ENCODE measurements at regions not wholly inside any gene's neighbourhood (a gene's known extent, or its start where the extent isn't known, plus 50 kb on each side); places are given as distances from the start of the nearest gene placed in this dataset.

GRCh38 chr10:8404721-8405120, 350.2 kb downstream of the GATA3 start:
- Histone ChIP-seq H3K79me2 (no peaks in the 10 kb centered on the region), H3K4me3 (no peak overlapping the region), H3K27ac (no peak overlapping the region), H4K20me1 (ENCODE audit: insufficient read depth, poor library complexity, severe bottlenecking) (no peaks in the 10 kb centered on the region), H3K4me2 (no peak overlapping the region), H3K9me3 (ENCODE audit: low read depth) (no peaks in the 10 kb centered on the region), H3K36me3 (replicated peaks; ENCODE audit: insufficient read depth, low read depth) (no peaks in the 10 kb centered on the region), H3K9me2 (replicated peaks; ENCODE audit: insufficient read depth) (no peaks in the 10 kb centered on the region), H3K27me3 (no peaks in the 10 kb centered on the region), H2AFZ (no peak overlapping the region), H3K4me1 (ENCODE audit: insufficient read depth) (no peaks in the 10 kb centered on the region)
- WGBS (ENCODE audit: low lambda C conversion rate, missing lambda C conversion rate), result 57% methylated on average over 1 of the region's 1 CpG
- TF ChIP-seq EZH2 (IDR thresholded peaks at IDR 0.05; ENCODE audit: borderline replicate concordance) (no peak), EZH2phosphoT487 (IDR thresholded peaks at IDR 0.05; ENCODE audit: low read depth, severe bottlenecking, unreplicated experiment) (no peak)
- TF ChIP-seq, protein P1, sequence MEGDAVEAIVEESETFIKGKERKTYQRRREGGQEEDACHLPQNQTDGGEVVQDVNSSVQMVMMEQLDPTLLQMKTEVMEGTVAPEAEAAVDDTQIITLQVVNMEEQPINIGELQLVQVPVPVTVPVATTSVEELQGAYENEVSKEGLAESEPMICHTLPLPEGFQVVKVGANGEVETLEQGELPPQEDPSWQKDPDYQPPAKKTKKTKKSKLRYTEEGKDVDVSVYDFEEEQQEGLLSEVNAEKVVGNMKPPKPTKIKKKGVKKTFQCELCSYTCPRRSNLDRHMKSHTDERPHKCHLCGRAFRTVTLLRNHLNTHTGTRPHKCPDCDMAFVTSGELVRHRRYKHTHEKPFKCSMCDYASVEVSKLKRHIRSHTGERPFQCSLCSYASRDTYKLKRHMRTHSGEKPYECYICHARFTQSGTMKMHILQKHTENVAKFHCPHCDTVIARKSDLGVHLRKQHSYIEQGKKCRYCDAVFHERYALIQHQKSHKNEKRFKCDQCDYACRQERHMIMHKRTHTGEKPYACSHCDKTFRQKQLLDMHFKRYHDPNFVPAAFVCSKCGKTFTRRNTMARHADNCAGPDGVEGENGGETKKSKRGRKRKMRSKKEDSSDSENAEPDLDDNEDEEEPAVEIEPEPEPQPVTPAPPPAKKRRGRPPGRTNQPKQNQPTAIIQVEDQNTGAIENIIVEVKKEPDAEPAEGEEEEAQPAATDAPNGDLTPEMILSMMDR (IDR thresholded peaks at IDR 0.05; ENCODE audit: poor library complexity), result no peak
- DNase-seq (ENCODE audit: low spot score), result no peak

GRCh38 chr10:8405596-8405995, 351.1 kb downstream of the GATA3 start:
- H3K4me1 ChIP-seq (ENCODE audit: insufficient read depth), result no peaks in the 10 kb centered on the region
- H3K79me2 ChIP-seq, result no peaks in the 10 kb centered on the region
- 84% methylated on average over 6 of the region's 6 CpGs for WGBS (ENCODE audit: low lambda C conversion rate, missing lambda C conversion rate)
- no peak overlapping the region for H3K4me3 ChIP-seq
- H3K27ac ChIP-seq, result no peak overlapping the region
- no peaks in the 10 kb centered on the region for H3K27me3 ChIP-seq
- no peak overlapping the region for H3K4me2 ChIP-seq
- DNase-seq (ENCODE audit: low spot score), result no peak
- TF ChIP-seq EZH2 (IDR thresholded peaks at IDR 0.05; ENCODE audit: borderline replicate concordance), result no peak
- H3K9me3 ChIP-seq (ENCODE audit: low read depth), result no peaks in the 10 kb centered on the region
- H4K20me1 ChIP-seq (ENCODE audit: insufficient read depth, poor library complexity, severe bottlenecking), result no peaks in the 10 kb centered on the region
- no peak overlapping the region for H2AFZ ChIP-seq
- no peaks in the 10 kb centered on the region for H3K36me3 ChIP-seq (replicated peaks; ENCODE audit: insufficient read depth, low read depth)
- no peaks in the 10 kb centered on the region for H3K9me2 ChIP-seq (replicated peaks; ENCODE audit: insufficient read depth)

DNA sequence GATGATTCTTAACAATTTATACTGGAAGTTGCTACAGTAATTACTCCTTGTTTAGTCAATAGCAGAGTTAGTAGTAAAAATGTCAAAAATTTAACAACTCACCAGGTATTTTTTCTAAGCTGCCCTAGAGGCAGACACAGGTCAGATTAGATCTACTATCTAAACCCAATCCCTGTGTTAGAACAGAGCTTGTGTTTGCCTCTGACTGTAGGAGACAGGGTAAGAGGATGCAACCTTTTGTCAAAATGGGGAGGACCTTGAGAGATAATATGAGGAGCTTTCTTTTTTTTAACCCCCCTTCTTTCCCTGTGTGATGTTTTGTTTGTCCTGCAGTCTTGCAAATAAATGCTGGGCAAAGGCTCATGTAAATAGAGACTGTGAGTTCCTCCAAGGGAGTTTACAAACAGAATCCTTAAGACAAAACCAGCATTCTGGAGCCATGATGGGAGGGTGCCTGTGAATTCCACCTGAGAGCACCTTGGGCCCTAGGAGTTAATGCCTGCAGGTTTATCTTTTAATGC, 353.1 kb downstream of the GATA3 start:
- no peak for DNase-seq (ENCODE audit: low spot score)
- TF ChIP-seq EZH2 (IDR thresholded peaks at IDR 0.05; ENCODE audit: borderline replicate concordance), result no peak
- TF ChIP-seq, protein P1 (IDR thresholded peaks at IDR 0.05; ENCODE audit: poor library complexity), result no peak
- TF ChIP-seq EZH2phosphoT487 (IDR thresholded peaks at IDR 0.05; ENCODE audit: low read depth, severe bottlenecking, unreplicated experiment), result no peak
- Histone ChIP-seq H3K27me3 (no peaks in the 10 kb centered on the region), H3K9me2 (replicated peaks; ENCODE audit: insufficient read depth) (no peaks in the 10 kb centered on the region), H3K4me3 (no peak overlapping the region), H4K20me1 (ENCODE audit: insufficient read depth, poor library complexity, severe bottlenecking) (no peaks in the 10 kb centered on the region), H2AFZ (no peak overlapping the region), H3K27ac (no peak overlapping the region), H3K79me2 (no peaks in the 10 kb centered on the region), H3K9me3 (ENCODE audit: low read depth) (no peaks in the 10 kb centered on the region), H3K36me3 (replicated peaks; ENCODE audit: insufficient read depth, low read depth) (no peaks in the 10 kb centered on the region), H3K4me2 (no peak overlapping the region), H3K4me1 (ENCODE audit: insufficient read depth) (no peaks in the 10 kb centered on the region)

GRCh38 chr10:8410506-8410905, 356.0 kb downstream of the GATA3 start:
- Histone ChIP-seq H3K9me2 (replicated peaks; ENCODE audit: insufficient read depth) (no peaks in the 10 kb centered on the region), H3K79me2 (no peaks in the 10 kb centered on the region), H3K27ac (no peak overlapping the region), H3K36me3 (replicated peaks; ENCODE audit: insufficient read depth, low read depth) (no peaks in the 10 kb centered on the region), H3K27me3 (no peaks in the 10 kb centered on the region), H3K4me1 (ENCODE audit: insufficient read depth) (no peaks in the 10 kb centered on the region), H3K4me3 (no peak overlapping the region), H3K9me3 (ENCODE audit: low read depth) (no peaks in the 10 kb centered on the region), H2AFZ (no peak overlapping the region), H3K4me2 (no peak overlapping the region), H4K20me1 (ENCODE audit: insufficient read depth, poor library complexity, severe bottlenecking) (no peaks in the 10 kb centered on the region)
- TF ChIP-seq, protein P1 (IDR thresholded peaks at IDR 0.05; ENCODE audit: poor library complexity), result no peak
- DNase-seq (ENCODE audit: low spot score), result no peak
- WGBS (ENCODE audit: low lambda C conversion rate, missing lambda C conversion rate), result 91% methylated on average over 3 of the region's 3 CpGs
